ENCODE measurements at regions not wholly inside any gene's neighbourhood (a gene's known extent, or its start where the extent isn't known, plus 50 kb on each side); places are given as distances from the start of the nearest gene placed in this dataset.
"Not testable (repeated sequence)": the region's sequence is repeated elsewhere in the genome, so short reads cannot be mapped to it uniquely, and the experiment has no call there.

DNA sequence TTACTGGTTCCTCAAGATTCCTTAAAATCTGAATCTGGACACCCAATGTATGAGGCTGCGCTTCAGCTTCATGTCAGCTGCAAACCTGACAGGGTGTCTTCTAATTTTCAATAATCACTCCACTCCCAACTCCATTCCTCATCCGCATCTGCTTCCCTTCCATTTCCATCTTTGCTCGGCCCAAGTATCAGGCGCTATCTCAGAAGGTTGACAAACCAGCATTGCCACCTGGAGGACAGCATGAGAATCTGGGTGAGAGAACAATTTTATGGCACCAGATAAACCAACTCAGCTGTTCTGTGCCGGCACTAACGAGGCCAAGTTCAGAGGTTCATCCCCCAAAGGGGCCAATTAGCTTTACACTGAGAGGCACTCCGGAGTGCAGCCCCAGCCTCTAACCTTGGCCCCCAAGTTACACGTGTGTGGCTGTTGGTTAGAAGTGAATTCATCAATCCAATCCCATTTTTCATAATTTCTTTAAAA is 79.1 kb upstream of the LMO2 start:
- DNase-seq, result peak; percentile 58

DNA sequence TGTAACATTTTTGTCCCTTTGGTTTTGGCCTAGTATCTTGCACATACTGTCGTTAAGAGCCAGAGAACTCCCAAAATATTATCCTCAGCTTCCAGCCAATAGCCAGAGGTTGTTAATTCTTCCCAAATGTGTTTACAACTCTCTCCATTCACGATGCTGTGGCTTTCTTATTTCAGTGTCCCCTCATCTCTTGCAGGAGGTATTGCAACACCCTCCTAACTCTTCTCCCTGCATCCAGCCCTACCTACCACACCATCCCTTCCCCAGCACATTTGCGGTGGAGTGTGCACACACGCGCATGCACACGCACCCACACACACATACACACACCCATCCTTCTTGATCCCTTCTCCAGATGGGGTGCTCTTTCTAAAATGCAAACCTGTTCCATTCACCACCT is 75.6 kb upstream of the LMO2 start:
- no peak for DNase-seq

DNA sequence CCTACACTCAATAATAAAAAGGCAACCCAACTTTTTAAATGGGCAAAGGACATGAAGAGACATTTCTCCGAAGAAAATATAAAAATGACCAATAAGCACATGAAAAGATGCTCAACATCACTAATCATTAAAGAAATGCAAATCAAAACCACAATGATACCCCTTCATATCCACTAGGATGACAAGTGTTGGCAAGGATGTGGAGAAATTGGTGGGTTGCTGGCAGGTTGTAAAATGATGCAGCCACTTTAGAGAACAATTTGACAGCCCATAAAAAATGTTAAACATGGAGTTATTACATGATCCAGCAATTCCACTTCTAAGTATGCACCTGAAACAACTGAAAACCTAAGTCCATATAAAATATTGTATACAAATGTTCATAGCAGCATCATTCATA is 73.2 kb upstream of the LMO2 start:
- no peak for DNase-seq

DNA sequence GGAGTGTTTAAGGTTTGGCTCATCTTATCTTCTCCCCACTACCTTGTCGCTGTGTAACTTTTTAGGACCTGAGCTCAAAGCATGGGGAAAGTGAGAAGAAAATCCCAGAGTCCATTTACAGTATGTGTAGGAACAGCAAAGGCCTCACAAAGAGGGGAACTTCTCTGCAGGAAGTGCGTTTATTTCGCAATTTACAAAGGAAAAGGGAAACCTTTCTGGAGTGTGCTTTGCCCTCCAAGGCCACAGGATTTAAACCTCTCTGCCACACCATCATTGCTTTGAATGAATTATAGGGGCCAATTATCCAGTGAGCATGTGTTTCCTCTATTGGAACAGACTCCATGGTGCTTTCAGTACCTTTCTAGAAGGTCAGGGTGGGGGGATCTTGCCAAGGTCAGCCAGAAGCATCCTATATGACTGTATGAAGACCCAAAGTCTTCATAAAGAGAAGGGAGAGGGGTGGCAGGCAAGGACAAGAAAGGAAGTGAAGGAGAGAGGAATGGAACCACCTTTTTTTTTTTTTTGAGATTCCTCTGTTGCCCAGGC is 68.1 kb upstream of the LMO2 start:
- DNase-seq, result no peak

DNA sequence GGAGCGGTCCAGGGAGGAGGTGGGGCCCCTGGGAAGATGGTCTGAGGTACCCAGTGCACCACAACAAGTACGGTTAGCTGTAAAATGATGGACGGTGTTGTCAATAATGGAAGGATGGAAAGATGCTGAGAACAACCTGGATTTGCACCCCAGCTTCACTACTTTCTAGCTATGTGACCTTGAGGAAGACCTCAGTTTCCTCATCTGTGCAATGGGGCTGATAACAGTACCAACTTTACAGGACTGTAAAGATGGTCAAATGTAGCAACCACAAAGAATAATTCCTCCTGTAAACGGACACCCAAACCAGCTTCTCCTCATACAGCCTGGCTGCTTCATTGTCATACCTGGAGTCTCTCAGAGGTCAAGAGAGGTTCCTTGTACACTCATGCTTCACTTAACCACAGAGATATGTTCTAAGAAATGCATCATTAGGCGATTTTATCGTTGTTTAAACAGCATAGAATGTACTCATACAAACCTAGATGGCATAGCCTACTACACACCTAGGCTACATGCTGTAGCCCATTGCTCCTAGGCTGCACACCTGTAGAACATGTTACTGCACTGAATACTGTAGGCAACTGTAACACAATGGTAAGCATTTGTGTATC is 65.5 kb upstream of the LMO2 start:
- no peak for DNase-seq

DNA sequence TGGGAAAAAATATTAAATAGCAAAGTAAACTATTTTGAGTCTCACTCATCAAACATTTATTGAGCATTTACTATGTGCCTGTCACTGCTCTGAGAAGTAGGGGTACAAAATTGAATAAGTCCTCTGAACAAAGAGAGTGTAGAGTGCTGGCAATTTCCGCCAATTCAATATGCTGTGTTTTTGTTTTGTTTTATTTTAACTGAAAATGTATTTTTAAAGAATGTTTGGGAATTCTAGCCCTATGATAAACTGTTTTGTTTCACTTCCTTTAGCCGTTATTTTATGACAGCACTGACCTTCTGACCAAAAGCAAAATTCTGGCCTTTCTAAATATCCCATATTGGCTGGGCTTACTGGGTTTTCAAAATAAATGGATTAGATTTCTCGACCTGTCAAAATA is 64.7 kb upstream of the LMO2 start:
- DNase-seq, result no peak

DNA sequence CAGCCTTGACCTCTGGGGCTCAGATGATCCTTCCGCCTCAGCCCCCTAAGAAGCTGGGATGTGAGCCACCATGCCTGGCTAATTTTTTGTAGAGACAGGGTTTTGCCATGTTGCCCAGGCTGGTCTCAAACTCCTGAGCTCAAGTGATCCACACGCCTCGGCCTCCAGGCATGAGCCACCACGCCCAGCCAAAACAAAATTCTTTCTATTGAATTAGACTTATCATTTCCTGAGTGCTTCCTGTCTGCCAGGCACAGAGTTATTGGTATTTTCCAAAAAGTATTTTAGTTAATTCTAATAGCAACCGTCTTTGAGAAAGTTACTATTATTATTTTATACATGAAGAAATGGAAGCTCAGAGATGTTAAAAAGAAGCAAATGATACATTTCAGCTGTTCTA is 61.4 kb upstream of the LMO2 start:
- DNase-seq, result no peak

DNA sequence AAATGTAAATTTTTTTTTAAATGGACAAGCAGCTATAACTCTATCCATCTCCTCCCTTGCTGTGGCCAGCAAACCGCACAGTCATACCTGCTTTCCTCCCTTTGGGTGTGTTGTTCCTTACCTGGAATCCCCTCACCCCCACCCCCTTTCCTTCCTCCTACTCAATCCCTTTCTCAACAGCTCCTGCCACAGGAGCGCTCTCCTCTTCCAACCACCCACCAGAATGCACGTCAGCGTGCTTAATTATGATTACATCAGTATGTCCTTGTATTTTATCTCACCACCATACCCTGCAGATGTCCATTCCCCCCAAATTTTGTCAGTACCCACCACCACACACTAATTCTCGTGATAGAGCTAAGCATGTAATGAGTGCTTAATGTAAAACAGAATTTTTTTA is 60.9 kb upstream of the LMO2 start:
- DNase-seq, result no peak

DNA sequence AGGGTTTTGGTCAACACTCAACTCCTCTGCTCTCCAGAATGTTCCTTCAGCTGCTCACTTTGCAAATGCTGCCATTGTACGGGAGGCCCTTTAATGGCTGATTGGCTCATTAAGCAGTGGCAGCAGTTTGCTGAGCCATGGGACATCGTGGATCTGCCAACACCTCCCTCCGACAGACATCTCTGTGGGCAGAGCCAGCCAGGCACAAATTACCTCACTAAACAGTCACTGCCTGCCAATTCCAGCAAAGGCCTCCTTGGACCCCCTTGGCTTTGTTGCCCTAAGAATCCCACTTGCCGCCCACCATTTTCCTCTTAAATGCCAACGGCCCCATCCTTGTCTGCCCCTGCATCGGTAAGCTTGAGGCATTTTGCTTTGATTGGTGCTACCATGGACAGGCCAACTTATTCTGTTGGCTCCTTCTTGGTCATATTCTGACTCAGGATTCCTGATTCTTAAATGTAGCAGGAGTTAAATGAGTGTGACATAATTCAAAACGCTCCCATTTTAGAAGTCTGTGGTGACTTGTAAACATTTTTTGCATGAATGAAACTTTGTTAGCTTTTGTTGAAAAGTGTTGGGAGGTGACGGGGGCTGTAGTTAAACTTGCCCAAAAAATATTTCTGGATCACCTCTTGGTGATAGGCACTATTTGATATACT is 57.5 kb upstream of the LMO2 start:
- no peak for DNase-seq

DNA sequence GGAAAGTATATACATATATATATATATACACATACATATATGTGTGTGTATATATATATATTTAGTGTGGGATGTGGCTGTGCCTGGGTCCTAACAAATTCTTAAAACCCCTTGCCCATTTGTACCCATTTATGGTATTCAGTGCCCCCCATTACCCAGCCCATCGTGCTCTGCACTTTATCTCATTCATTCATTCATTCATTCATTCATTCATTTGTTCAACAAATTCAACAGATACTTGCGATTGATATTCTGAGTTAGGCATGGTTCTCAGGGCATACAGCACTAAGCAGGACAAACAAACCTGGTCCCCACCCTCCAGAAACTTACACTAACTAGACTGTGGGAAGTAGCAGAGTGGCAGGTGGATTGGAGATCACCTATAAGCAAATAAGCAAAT is 56.6 kb upstream of the LMO2 start:
- DNase-seq, result no peak

DNA sequence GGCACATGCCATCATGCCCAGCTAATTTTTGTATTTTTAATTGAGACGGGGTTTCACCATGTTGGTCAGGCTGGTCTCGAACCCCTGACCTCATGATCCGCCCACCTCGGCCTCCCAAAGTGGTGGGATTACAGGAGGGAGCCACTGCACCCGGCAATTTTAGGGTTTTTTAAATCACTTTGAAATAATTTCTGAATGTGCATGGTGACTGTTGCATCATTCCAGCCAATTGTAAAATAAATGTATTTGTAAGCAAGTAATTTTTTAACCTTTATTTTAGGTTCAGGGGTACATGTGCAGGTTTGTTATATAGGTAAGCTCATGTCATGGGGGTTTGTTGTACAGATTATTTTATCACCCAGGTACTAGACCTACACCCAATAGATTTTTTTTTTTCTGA is 56.0 kb upstream of the LMO2 start:
- not testable (repeated sequence) for DNase-seq

DNA sequence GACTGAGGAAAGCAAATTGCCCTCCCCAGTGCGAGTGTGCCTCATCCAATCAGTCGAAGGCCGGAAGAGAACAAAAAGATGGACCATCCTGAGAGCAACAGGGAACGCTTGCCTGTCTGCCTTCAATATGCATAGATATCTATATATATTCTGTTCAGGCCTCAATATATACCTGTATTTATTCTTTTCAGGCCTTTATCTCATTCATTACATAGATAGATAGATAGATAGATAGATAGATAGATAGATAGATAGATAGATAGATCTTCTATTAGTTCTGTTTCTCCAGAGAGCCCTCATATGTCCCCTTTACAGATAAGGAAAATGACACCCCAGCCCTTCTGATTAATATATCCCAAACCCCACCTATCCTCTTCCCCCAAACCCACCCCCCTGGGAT is 55.1 kb upstream of the LMO2 start:
- DNase-seq, result no peak

DNA sequence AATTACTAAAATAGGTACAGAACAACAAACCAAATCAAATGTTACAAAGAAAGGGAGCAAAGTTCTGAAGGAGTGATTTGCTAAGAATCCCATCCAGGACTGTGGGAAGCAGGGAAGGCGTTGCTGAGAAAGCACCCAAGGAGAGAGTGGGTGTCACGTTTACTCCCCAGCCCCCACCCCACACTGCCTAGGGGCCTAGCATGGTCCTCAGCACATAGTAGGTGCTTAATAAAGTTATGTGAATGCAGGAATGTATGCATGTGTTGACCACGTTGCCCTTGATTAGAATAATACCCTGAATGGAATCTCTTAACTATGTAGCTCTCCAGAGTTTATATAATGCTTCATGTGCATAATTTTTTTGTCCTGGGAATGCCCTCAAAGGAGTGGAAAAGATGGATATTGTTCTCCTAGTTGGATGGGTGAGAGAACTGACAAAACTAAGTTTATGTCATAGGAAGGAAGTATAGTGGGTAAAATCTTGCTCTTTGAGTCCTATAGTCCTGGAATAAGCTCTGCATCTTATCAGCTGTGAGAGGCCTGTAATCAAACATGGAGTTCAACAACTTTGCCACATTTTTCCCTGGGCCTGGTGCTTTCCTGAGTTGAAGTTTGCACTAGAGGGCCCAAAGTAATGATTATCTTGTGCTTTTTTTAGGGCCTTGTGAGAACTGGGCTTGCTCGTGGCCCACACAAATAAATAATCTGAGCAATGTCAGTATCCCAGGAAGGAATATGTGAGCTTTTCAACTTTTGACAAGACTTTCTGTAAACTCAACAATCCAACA is 53.8 kb upstream of the LMO2 start:
- DNase-seq, result no peak

DNA sequence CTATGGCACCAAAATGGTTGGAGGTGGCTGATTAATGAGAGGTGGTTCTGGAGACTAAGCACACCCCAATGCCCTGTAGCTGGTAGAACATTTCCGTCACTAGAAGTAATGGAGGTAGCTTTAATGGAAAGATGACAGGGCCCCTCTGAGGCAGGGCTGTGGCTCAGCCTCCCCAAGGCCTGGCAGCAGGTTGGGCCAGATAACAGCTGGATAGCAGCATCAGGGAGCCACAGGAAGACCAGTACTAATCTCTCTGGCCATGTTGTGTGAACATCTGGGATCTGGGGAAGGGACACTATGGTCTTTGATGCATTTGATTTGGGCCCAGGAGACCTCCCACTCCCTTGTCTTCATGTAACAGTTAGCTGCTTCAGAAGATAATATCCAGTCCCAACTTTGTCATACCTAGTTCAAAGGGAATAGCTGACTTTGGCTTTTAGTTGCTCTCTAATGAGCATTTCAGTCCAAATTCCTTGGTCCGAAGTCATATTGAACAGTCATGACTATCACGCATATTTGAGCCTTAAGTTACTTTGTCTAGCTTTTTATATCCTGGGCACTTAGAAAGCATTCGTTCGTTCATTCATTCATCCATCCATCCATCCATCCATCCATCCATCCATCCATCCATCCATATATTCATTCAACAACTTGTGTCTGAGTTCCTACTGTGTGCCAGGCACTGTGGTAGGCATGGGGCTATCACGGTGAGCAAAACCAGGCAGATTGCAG is 53.0 kb upstream of the LMO2 start:
- no peak for DNase-seq

DNA sequence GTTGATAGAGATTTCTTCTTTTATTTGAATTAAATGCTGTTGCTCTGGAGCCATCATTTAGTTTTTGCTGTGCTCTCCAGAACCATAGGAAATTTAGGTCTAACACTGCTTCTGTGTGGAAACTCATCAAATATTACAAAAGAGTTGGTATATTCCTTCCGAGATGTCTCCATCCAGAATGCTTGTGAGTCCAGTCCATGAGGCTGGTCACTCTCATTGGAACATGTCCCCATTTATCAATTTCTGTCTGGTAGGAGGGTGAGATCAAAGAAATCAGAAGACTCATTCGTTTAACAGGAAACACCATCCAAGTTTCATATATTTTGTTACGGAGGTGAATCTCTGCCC is 52.4 kb upstream of the LMO2 start:
- no peak for DNase-seq

DNA sequence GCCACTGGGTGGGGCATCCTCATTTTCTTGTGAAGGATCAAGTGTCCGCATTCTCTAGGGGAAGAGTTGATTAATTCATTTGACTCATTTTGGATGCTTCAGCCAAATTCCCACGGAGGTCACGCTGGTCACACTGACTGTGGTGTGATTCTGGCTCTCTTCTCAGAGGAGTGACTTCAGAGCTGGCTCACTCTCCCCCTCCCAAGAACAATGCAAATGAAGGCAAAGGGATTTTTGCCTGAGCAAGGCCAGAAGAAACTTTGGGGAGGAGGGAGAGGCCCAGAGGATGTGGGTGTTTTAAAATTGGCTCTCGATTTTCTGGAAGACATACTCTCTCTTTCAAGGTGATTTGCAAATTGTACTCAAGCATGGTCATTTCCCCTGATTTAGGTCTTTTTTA is 51.1 kb upstream of the LMO2 start:
- peak; percentile 71 for DNase-seq

DNA sequence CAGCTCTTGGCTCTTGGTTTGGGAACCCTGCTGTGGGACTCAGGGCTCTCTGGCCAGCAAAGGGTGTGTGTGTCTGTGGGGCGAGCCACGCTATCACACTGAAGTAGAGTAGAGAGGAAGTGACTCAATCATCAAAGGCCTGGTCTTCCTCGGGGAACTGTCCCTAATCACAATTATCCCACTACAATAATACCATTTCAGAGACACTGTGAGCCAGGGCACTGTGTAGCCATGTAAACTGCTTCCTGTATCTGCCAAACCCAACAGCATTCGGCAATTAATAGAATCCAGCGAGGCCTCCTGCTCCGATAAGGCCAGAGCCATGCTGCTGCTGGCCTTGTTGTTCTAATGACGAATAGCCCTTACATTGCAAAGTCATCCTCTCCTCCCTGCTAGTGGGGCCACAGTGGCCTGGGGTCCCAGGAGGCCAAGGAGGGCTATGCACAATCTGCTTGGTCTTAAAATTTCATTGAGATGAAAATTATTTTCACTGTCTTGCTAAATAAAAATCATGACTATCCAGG is 49.8 kb upstream of the LMO2 start:
- peak; percentile 37 for DNase-seq
